GM12891 (cell line): ENCODE measurements at regions not wholly inside any gene's neighbourhood (a gene's known extent, or its start where the extent isn't known, plus 50 kb on each side); places are given as distances from the start of the nearest gene placed in this dataset.

ENCODE experiments used
- DNase-seq: peaks from one replicate; pipeline ENCODE4 v3.0.0; 2011; ENCODE audit warnings: low spot score; ENCODE audit not compliant: insufficient read length
- FAIRE-seq: peaks from 2 replicates; lab custom pipeline; 2011; peaks lifted over from hg19 to GRCh38; lab: Jason Lieb, UNC
- PAX5 ChIP-seq: IDR thresholded peaks from 2 replicates; pipeline ENCODE4 v1.6.1; 2011; ENCODE audit warnings: low read length, moderate library complexity, mild to moderate bottlenecking; ENCODE audit not compliant: insufficient read depth, severe bottlenecking
- POLR2A ChIP-seq: IDR thresholded peaks from 2 replicates; pipeline ENCODE4 v1.6.1; 2011; ENCODE audit warnings: low read depth, low read length, control low read depth
- POLR2AphosphoS5 ChIP-seq: IDR thresholded peaks from 2 replicates; pipeline ENCODE4 v1.6.1; 2011; ENCODE audit warnings: low read depth, low read length, control low read depth
- POU2F2 ChIP-seq: IDR thresholded peaks from 2 replicates; pipeline ENCODE4 v1.6.1; 2011; ENCODE audit warnings: low read depth, mild to moderate bottlenecking, control low read depth, low read length, moderate library complexity
- SPI1 ChIP-seq: IDR thresholded peaks from 2 replicates; pipeline ENCODE4 v1.6.1; 2011; ENCODE audit warnings: low read depth, low read length, control low read depth
- TAF1 ChIP-seq: IDR thresholded peaks from 2 replicates; pipeline ENCODE4 v1.6.1; 2011; ENCODE audit warnings: low read depth, low read length, control low read depth

DNA sequence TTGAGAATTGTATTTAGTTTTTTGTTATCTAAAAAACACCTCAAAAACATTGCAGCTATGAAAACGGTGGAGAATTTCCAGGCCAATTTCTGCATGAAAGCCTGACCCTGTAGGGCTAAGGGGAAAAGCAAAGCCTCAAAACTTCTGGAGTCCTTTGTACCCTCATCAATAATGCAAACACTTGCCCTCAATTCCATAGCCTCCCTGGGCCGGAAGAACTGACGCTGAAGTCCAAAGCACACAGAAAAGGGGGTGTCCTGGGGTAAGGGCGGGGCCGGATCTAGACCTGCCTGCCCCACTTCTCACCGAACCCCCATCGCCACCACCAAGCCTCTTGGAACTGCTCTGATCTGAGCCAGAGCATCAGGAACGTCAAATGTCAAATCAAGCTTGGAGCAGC is 173.9 kb upstream of the S100G start:
- TF ChIP-seq TAF1: no peak
- no peak for TF ChIP-seq POU2F2
- no peak for TF ChIP-seq POLR2A
- no peak for TF ChIP-seq POLR2AphosphoS5
- no peak for DNase-seq
- FAIRE-seq: no peak

DNA sequence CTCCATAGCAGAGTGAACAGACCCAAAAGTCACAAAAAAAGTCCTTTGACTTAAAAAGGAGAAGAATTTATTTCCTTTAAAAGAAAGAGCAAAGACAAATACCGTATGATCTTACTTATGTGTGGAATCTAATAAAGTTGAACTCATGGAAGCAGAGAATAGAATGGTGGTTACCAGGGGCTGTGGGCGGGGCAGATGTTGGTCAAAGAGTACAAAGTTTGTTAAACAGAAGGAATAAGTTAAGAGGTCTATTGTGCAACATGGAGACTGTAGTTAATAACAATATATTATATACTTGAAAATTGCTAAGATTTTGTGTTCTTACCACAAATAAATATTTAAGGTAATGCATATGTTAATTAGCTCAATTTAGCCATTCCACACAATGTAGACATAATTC is 173.3 kb upstream of the S100G start:
- FAIRE-seq: no peak
- TF ChIP-seq TAF1: no peak
- TF ChIP-seq POU2F2: no peak
- no peak for TF ChIP-seq PAX5
- no peak for TF ChIP-seq POLR2A
- TF ChIP-seq SPI1: no peak
- TF ChIP-seq POLR2AphosphoS5: no peak

DNA sequence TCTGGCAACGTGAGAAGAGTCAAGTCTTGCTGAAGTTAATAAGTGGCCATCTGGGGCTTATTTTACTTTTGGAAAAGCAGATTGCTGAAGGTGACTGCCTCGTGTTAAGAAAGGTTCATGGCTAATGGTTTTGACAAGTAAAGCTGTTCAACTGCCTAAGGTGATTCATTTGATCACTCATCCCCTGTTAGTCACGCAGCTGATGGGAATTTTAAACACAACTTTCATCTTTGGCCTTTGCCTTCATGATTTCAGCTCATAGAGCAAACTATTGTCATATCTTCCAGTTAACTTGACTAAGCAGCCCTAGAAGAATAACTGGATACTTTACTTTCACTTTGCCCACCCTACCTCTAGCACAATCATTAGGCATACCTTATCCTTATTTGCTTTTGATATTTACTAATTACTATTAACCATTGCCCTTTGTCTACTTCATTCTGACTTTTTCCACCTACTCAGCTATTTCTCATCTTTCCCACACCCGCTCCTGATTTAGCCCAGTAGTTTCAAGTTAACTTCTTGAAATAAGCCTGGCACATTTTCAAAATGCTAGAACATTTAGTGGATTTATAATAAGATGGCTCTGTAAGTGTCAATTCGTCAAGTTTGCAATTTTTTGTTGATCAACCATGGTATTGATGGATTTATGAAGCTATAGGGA is 170.6 kb upstream of the S100G start:
- TF ChIP-seq SPI1 (no peak), POLR2AphosphoS5 (no peak), POLR2A (no peak), POU2F2 (no peak), PAX5 (no peak), TAF1 (no peak)
- FAIRE-seq: no peak
- DNase-seq: no peak

More for the DNA sequence above, 173.3 kb upstream of the S100G start:
- DNase-seq: no peak

DNA sequence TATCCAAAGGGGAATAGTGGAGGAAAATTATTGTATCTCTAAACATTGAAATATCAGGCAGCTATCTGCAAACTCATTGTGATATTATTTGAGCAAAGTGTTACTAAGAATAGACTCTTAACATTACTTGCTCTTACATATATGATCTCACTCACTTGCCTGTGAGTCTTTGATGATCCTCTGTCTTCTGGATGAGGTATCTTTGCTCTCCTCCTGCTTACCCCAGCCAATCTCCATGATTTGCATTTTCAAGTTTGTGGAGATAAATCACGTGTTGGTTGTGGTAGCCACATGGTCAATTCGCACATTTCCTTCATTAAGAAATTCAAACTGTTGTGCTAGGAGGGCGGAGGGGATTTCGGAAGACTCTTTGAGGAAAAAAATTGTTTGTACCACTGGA is 169.9 kb upstream of the S100G start:
- DNase-seq (no peak), FAIRE-seq (no peak)

DNA sequence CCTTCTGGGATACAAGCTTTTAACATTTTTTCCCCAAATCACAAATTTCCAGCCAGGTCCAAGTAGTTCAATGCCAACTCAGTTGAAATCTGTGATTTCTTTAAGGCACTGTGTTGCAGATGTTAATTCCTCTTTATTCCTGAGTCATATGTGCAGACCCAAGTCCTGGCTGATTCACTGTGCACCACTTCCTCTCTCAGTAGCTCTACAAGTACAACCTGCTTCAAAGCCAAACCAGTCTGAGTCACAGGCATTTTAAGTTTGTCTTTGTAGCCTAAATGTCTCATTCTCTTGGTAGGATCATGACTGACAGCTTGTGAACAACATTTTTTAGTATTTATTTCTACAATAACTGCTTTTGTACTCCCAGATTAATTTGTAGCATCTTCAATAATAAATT is 165.6 kb upstream of the S100G start:
- TF ChIP-seq PAX5 (no peak), SPI1 (peak; percentile 74)
- peak; percentile 59 for FAIRE-seq
- no peak for DNase-seq

More for the DNA sequence above, 169.9 kb upstream of the S100G start:
- TF ChIP-seq SPI1 (no peak), TAF1 (no peak), POLR2AphosphoS5 (no peak), POLR2A (no peak), POU2F2 (no peak), PAX5 (no peak)

DNA sequence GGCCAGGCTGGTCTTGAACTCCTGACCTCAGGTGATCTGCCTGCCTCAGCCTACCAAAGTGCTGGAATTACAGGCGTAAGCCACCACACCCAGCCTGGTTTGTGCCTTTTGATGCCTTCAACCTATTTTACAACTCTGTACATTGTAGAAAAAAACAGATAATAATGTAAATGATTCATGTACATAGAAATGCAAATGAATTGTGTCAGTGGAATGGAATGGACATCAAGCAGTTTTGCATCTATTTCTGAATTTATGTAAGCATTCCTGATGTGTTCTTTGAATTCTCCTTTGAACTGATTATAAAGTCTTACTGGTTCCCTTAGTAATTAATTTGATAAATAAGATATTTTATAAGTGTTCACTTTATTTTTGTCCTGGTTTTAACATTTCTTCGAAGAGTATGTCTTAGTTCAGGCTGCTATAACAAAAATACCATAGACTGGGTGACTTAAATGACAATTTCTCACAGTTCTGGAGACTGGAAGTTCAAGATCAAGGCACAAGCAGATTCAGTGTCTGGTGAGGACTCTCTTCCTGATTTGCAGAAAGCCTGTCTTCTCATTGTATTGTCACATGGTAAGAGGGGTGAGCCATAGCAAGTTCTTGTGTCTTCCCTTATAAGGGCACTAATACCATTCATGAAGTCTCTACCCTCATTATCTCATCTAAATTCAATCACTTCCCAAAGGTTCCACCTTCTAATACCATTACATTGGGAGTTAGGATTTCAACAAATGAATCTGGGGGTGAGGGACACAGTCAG is 162.2 kb upstream of the S100G start:
- no peak for FAIRE-seq
- TF ChIP-seq POLR2A (no peak), SPI1 (no peak), PAX5 (no peak), POU2F2 (no peak), POLR2AphosphoS5 (no peak), TAF1 (no peak)
- no peak for DNase-seq

DNA sequence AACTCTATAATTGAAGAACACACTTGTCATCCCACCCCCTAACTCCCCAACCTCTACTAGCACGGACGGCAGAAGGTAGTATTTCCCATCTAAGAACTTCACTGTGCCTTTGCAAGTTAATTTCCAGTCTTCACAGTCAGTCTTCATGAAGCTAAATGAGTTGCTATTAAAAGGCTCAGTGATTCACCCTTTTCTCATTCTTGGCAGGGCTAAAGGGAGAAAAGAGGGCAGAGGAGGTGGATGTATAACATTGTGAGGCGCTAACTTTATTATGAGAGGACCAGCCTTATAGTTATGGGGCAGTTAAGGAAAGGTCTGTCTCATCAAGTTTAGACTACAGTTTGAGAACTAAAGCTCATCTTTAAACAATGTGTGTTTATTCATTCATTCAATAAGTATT is 161.0 kb upstream of the S100G start:
- TF ChIP-seq SPI1 (no peak), POLR2AphosphoS5 (no peak), TAF1 (no peak), POU2F2 (no peak), PAX5 (no peak), POLR2A (no peak)
- DNase-seq (no peak), FAIRE-seq (no peak)

DNA sequence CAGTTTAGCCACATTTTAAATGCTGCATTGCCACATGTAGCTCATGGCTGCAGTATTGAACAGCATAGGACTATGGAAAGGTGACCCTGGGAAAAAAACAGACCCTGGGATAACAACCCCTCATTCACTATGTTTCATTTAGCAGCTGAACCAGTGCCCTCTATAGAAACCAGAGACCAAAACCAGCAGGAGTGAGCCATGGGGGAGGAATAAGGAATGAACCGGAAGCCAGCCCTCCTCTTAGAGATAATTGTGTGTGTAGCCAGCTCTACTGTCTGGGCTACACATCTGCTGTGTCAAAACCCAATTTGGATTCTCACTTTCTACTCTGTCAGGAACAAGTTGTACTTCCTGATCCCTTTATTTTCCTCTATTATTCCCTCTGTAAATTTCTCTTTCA is 158.5 kb upstream of the S100G start:
- TF ChIP-seq POU2F2 (no peak), POLR2A (no peak), POLR2AphosphoS5 (no peak), TAF1 (no peak)
- FAIRE-seq: no peak
- no peak for DNase-seq

DNA sequence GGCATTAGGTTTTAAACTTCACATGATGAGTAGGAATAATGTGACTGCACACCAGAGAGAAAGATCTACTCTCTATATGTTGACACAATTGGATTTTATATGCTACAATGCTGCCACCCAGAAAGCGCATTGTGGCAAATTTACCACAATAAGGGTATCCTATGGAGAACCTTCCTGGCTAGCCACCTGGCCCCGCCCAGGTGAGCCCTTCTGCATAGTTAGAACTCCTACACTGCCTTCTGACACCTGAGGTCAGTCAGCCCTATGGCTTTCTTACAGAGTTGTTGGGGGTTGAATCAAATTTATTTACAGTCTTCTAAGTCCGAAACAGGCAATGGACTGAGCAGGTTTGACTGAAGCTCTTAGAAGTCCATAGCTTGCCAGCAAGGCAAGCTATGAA is 153.8 kb upstream of the S100G start:
- DNase-seq (no peak), FAIRE-seq (no peak)
- TF ChIP-seq PAX5: no peak
- no peak for TF ChIP-seq POLR2AphosphoS5
- TF ChIP-seq SPI1: no peak
- TF ChIP-seq POU2F2: no peak
- no peak for TF ChIP-seq TAF1
- no peak for TF ChIP-seq POLR2A

DNA sequence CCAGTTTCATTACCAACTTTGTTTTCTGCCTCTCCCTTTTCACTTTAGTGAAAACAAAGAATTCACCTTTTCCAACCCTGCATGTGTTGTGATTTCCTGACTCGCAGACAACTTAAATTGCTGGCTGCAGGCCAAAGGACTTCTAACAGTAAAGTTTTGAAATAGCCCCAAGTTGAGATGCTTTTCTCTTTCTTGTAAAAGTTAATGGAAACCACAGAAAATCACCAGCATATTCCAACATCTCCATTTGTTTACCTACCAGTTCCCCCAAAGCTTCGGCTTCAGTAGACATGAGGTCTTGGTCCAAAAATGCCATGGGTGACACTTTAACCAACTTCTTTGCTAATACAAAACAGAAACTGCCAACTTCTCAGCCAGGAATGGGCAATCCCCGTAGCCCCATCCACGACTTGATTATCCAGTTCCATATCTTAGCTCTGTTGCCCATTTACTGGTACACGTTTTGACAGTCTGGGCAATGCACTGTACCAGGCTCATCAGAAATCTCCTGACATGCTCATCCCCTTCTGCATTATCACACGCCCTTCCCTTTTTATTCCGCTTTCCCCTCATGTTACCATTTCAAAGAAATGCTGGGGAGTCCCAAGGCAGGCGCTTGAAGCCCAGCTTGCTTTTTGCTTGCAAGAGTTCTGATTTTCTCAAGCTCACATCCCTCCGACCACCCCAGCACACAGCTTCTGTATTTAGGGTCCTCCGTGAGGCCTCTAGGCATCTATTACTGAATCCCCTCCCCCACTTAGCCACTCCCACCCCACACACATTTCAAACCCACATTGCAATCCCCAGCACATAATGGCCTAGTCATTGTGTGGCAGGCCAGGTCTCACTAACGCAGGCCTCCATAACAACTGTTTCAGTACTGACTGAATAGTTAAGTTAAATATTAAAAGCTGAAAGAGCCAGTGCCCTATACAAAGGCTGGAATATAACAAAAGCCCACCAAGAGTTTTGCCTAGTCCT is 137.9 kb upstream of the S100G start:
- DNase-seq (no peak), FAIRE-seq (no peak)
- TF ChIP-seq POLR2A: no peak
- no peak for TF ChIP-seq POLR2AphosphoS5
- TF ChIP-seq POU2F2: no peak
- no peak for TF ChIP-seq SPI1
- no peak for TF ChIP-seq TAF1
- no peak for TF ChIP-seq PAX5
